DND-41 (cell line): ENCODE measurements at regions not wholly inside any gene's neighbourhood (a gene's known extent, or its start where the extent isn't known, plus 50 kb on each side); places are given as distances from the start of the nearest gene placed in this dataset.

Experiments used
- ATAC-seq: fragments of 200-7000 bp; cut with Tn5 transposase; 3 replicates; pipeline ENCODE4 v1.9.1; 2021; ENCODE audit warnings: low read depth; ENCODE audit not compliant: insufficient read depth
- DNase-seq: peaks from one replicate; pipeline ENCODE4 v3.0.0-alpha.2; 2020
- H2AFZ ChIP-seq: 2 replicates; pipeline ENCODE4 v1.6.0; 2012; ENCODE audit warnings: low read depth, low read length
- H3K27ac ChIP-seq: 2 replicates; pipeline ENCODE4 v1.5.1; 2012; ENCODE audit warnings: low read length, inconsistent platforms
- H3K27me3 ChIP-seq: fragments of 200-600 bp; sonication (generic); 2 replicates; pipeline ENCODE4 v1.6.0; 2012; ENCODE audit warnings: low read length, mild to moderate bottlenecking, inconsistent platforms; ENCODE audit not compliant: insufficient read depth, poor library complexity
- H3K36me3 ChIP-seq: 2 replicates; pipeline ENCODE4 v1.5.1; 2012; ENCODE audit warnings: low read length, inconsistent platforms; ENCODE audit not compliant: insufficient read depth
- H3K4me1 ChIP-seq: 2 replicates; pipeline ENCODE4 v1.5.1; 2012; ENCODE audit warnings: mild to moderate bottlenecking, low read length; ENCODE audit not compliant: insufficient read depth
- H3K4me2 ChIP-seq: 2 replicates; pipeline ENCODE4 v1.6.0; 2012; ENCODE audit warnings: mild to moderate bottlenecking, moderate library complexity, low read length, inconsistent platforms; ENCODE audit not compliant: insufficient read depth
- H3K4me3 ChIP-seq, 2 experiments: fragments of 200-600 bp in 1 of 2; shearing (Covaris generic) in 1 of 2; 2 replicates each; pipeline ENCODE4 v1.5.1; 2012 to 2016; ENCODE audit warnings: inconsistent platforms in 2 of 2, low read length in 2 of 2, mild to moderate bottlenecking in 2 of 2, low read depth in 1 of 2, moderate library complexity in 1 of 2
- H3K79me2 ChIP-seq: 2 replicates; pipeline ENCODE4 v1.6.0; 2012; ENCODE audit warnings: low read length, inconsistent platforms; ENCODE audit not compliant: insufficient read depth
- H3K9ac ChIP-seq: 2 replicates; pipeline ENCODE4 v1.6.0; 2012; ENCODE audit warnings: low read depth, mild to moderate bottlenecking, inconsistent platforms, low read length, moderate library complexity
- H3K9me3 ChIP-seq: 2 replicates; pipeline ENCODE4 v1.5.1; 2012; ENCODE audit warnings: low read length, moderate library complexity, mild to moderate bottlenecking, inconsistent platforms; ENCODE audit not compliant: insufficient read depth, severe bottlenecking
- H4K20me1 ChIP-seq: 2 replicates; pipeline ENCODE4 v1.6.0; 2012; ENCODE audit warnings: low read length; ENCODE audit not compliant: insufficient read depth
- CTCF ChIP-seq: IDR thresholded peaks from 2 replicates; pipeline ENCODE4 v1.5.1; 2012; ENCODE audit warnings: borderline replicate concordance, low read length, moderate library complexity, mild to moderate bottlenecking; ENCODE audit not compliant: poor library complexity, severe bottlenecking; ENCODE audit errors: extremely low read depth
- EZH2 ChIP-seq: IDR thresholded peaks from 3 replicates; pipeline ENCODE4 v1.6.1; 2012; ENCODE audit warnings: borderline replicate concordance, low read depth, mild to moderate bottlenecking, moderate library complexity, low read length, inconsistent platforms; ENCODE audit not compliant: severe bottlenecking

DNA sequence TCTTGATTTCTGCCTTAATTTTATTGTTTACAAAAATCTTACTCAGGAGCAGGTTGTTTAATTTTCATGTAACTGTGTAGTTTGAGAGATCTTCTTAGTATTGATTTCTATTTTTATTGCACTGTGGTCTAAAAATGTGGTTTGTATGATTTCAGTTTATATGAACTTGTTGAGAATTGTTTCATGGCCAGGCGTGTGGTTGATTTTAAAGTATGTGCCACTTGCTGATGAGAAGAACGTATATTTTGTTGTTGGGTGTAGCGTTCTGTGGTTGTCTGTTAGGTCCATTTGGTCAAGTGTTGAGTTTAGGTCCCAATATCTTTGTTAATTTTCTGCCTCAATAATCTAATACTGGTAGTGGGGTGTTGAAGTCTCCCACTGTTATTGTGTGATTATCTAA, 996.8 kb downstream of the PCDH19 start:
- H4K20me1 ChIP-seq, result no peaks in the 10 kb centered on the region
- H3K36me3 ChIP-seq, result no peaks in the 10 kb centered on the region
- no peak overlapping the region for H3K4me2 ChIP-seq
- H3K79me2 ChIP-seq, result no peaks in the 10 kb centered on the region
- H3K9ac ChIP-seq, result no peak overlapping the region
- no peaks in the 10 kb centered on the region for H3K27me3 ChIP-seq
- peaks cover 19% of the 10 kb centered on the region for H3K4me1 ChIP-seq
- no peak for TF ChIP-seq EZH2
- no peak for TF ChIP-seq CTCF
- no peak overlapping the region for H3K27ac ChIP-seq
- H3K4me3 ChIP-seq, result no peak overlapping the region
- ATAC-seq, result peak; percentile 81
- H3K9me3 ChIP-seq, result no peaks in the 10 kb centered on the region
- H2AFZ ChIP-seq, result no peak overlapping the region
- no peak for DNase-seq

DNA sequence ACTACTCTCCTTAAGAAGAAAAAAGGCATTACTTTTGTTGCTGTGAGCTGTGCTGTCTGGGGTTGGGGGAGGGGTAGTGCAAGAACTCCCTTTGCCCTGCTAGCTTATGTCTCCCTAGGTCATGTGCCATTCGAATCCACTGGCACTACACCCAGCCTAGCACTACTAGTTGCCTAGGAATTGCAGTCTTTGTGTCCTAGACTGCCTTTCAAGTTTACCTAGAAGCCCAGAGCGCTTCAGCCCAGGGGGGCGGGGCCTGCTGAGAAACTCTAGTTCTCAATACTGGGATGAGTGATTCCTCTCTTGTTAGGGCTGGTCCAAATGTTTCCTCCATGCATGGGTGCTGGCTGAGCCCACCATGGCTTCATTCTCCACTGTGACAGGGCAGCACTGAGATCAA, 1011.5 kb downstream of the PCDH19 start:
- no peak for ATAC-seq
- Histone ChIP-seq H2AFZ (no peak overlapping the region), H3K4me2 (no peak overlapping the region), H4K20me1 (no peaks in the 10 kb centered on the region), H3K4me1 (no peaks in the 10 kb centered on the region), H3K36me3 (no peaks in the 10 kb centered on the region), H3K27ac (no peak overlapping the region), H3K4me3 (no peak overlapping the region), H3K9me3 (no peaks in the 10 kb centered on the region), H3K79me2 (no peaks in the 10 kb centered on the region), H3K9ac (no peak overlapping the region), H3K27me3 (no peaks in the 10 kb centered on the region)
- no peak for TF ChIP-seq CTCF
- TF ChIP-seq EZH2, result no peak
- DNase-seq, result no peak

- Histone ChIP-seq H3K9ac (no peak overlapping the region), H3K4me3 (no peak overlapping the region), H3K4me1 (no peaks in the 10 kb centered on the region), H3K36me3 (no peaks in the 10 kb centered on the region), H3K79me2 (no peaks in the 10 kb centered on the region), H4K20me1 (no peaks in the 10 kb centered on the region), H3K9me3 (no peaks in the 10 kb centered on the region), H2AFZ (no peak overlapping the region), H3K4me2 (no peak overlapping the region), H3K27ac (no peak overlapping the region), H3K27me3 (no peaks in the 10 kb centered on the region)
- TF ChIP-seq CTCF (no peak), EZH2 (no peak)
- no peak for ATAC-seq
- DNase-seq, result no peak
Observed at GRCh38 chrX:99397879-99398278, 1012.2 kb downstream of the PCDH19 start.

DNA sequence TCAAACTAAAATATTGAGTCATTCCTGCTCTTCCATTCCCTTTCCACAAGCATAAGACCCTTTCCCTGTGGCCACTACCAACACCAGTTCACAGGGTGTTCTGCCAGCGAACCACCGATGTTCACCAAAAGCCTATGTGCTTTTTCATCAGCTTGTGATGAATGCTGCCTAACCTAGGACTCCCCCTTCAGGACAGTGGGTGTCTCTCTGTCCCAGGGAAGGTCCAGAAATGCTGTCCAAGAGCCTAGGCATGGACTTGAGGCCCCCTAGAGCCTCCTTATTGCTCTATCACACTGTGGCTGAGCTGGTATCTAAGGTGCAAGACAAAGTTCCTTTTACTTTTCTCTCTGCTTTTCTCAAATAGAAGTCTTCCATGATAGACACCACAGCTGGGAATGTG, 1015.6 kb downstream of the PCDH19 start:
- Histone ChIP-seq H3K4me3 (no peak overlapping the region), H3K79me2 (no peaks in the 10 kb centered on the region), H3K9me3 (no peaks in the 10 kb centered on the region), H4K20me1 (no peaks in the 10 kb centered on the region), H3K27me3 (no peaks in the 10 kb centered on the region), H2AFZ (no peak overlapping the region), H3K27ac (no peak overlapping the region), H3K36me3 (no peaks in the 10 kb centered on the region), H3K4me1 (no peaks in the 10 kb centered on the region), H3K9ac (no peak overlapping the region), H3K4me2 (no peak overlapping the region)
- no peak for ATAC-seq
- TF ChIP-seq EZH2 (no peak), CTCF (peak; percentile 3)
- DNase-seq, result no peak
